Activated CD4-positive, alpha-beta T cell treated with anti-CD3 and anti-CD28 coated beads for 24 hours (primary cell): ENCODE measurements at regions not wholly inside any gene's neighbourhood (a gene's known extent, or its start where the extent isn't known, plus 50 kb on each side); places are given as distances from the start of the nearest gene placed in this dataset.

Experiments used
- DNase-seq, 2 donors: peaks; one replicate each; pipeline ENCODE4 v3.0.0-alpha.2; 2020; ENCODE audit warnings: low read depth in 2 of 2

DNA sequence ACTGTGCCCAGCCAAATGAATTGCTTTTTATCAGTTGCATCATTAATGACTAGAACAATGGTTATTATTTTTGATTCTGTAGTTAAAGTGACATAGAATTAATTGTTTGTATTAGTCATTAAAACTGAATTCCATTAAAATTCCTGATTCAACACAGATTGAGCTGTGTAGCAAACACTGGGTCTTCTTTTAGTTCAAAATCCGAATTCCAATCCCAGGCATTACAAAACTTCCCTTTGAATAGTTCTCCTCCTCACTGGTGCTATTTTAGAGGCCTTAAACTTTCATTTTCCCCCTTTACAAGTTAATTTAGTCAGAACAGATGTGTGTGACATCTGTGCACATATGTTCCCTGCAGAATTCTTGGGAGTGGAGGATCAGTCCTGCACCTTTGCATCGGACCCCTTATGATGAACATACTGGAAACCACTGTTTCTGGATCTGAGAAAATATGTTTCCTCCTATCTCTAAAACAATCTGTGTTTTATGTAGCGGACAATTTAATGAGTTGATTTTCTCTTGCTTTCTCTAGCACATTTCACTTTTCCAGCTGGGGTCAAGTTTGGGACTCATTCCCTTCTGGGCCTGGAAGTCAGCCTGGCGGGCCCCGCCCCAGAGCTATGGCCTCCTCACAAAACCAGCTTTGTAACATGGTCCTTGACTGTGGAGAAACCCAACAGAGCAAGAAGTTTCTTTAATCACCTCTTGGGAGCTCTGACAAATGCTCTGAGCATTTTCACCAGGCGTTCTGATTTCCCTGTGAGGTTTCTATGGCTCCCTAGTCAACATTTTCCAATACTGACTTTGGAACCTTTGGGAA is 87.9 kb upstream of the MAMDC2 start:
- no peak for DNase-seq

DNA sequence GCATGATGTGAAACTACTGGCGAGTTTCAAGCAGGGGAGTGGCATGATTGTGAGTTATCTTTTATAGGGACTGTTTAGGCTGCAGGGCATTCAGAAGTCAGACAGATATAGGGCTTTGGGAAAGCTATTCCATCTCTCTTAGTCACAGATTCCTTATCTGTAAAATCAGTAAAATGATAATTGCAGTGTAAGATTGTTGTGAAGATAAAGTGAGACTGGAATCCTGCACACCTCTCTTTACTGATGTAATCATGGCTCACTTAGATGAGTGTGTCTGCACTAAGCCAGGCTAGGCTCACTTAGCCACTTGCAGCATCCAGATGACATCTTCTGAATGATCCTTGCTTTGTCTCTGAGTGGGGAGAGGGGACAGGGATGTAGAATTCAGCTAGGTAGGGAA is 81.8 kb upstream of the MAMDC2 start:
- no peak for DNase-seq

DNA sequence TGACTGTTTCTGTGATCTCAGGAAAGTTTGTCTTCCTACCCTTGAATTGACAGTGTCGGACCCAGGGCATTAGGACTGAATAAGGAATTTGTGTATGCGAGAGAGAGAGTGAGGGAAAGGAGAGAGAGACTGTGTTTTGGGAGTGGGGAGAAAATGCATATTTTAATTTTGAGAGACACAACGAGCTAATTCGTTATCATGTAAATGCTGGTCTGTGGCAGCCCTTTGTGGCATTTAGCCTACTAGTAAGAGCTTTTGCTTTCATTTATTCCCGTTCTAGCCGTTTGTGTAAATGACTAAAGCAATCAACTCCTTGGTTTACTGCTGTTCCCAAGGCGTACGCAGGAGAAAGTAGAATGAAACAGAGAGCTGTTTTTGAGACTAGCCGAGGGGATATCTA is 79.8 kb upstream of the MAMDC2 start:
- no peak for DNase-seq

DNA sequence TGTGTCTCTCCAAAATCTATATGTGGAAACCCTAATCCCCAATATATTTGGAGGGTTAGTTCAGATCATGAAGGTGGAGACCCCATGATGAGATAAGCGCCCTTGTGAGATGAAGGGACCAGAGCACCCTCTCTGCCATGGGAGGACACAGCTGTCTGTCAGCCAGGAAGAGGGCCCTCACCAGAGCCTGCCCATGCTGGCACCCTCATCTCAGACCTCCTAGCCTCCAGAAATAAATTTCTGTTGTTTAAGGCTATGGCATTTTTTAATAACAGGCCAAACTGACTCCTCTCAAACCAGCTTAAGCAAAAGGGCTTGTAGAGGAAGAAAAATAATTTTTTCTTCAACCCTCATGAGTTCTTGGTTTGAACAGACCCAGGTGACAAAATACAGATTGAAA is 79.2 kb upstream of the MAMDC2 start:
- DNase-seq: no peak

DNA sequence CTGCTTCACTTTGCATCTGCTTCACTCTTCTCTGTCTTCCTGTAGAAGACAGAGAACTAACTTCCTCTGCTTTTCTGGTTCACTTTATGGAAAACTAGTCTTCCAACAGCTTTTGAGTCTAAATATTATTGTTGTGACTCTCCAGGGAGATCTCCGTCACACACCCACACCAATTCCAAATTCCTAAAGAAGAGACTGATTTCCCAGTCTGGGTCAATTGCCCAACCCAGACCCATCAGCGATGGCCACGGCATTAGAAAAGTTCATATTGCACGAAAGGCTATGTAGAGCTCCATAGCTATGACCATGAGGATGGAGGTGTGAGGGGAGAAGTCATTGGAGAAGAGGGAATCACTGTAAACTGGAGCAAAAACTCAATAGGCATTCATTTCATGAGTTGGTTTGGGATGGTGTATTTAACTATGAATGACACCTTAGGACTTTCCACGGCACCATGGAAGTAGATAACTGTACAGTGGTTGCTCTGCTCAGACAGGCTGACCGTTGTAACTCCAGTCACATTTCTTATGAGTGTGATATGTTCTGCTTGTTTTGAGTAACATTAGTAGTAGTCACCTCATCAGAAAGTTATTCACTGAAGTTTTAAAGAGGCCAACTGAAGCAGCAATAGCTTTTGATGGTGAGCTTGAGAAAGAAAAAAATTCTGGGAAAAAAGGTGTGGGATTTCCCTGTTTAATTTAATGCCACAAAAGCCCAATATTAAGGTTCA is 78.1 kb upstream of the MAMDC2 start:
- DNase-seq: no peak

DNA sequence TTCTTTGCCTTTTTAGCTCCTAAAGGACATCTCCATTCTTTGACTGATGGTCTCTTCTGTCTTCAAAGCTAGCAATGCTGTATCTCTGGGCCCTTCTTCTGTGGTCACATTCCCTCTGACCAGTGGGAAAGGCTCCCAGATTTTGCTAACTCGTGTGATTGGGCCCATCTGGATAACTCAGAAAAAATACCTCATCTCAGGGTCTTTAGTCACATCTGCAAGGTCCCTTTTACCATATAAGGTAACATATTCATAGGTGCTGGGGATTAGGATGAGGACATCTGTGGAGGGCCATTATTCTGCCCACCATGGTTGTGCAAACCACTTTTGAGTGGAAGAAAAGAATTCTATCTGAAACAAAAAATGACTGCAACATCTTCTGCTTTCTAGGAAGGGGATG is 76.3 kb upstream of the MAMDC2 start:
- no peak for DNase-seq

DNA sequence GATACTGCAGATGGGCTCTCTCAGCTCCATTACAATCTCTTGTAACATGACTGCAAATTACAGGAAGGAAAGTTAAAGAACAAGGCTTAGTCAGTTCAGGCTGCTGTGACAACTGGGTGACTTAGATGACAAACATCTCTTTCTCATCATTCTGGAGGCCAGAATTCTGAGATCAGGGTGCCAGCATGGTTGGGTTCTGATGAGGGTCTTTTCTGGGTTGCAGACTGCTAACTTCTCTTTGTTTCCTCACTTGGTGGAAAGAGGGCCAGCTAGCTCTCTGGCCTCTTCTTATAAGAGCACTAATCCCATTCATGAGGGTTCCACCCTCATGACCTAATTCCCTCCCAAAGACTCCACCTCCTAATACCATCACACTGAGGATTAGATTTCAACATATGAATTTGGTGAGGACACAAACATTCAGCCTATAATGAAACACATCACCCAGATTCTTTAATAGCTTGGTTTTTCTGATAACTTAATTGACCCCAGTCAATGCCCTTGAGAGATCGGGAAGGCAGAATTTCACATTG is 73.6 kb upstream of the MAMDC2 start:
- no peak for DNase-seq

DNA sequence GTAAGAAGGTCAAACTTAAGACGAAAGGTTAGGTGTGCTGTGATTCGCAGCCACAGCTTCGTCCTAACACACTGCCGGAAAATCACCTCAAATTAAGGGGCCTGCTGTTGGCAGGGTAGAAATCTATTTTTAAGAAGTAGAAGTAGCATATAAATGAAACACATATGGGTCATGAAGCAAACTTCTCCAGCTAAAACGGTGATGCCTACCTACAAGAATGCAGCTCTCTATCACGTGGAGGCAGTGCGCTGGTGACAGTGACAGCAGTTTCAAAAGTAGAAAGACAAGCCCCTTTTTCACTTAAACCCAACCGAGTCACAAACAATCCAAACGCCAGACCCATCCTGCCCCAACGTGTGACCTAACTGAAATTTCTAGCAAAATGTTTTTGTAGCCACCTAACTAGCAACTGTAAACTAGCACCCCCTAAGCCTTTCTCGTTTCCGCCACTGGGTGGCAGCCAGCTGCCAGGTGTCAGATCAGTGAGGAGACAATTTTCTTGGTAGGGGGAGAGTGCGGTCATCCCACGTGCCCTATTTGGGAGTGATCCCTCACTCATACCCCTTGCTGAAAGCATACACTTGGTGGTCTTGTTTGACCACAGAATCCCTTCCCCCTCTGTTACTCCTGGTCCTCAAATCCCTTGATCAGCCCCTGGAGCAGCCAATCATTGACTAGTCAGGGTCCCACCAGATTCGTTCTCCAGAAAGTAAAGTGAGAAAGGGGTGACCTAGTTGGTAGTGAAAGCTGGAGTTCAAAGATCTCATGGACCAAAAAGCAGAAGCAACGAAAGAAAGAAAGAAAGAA is 71.8 kb upstream of the MAMDC2 start:
- peak; percentile 16 to 36 for DNase-seq

DNA sequence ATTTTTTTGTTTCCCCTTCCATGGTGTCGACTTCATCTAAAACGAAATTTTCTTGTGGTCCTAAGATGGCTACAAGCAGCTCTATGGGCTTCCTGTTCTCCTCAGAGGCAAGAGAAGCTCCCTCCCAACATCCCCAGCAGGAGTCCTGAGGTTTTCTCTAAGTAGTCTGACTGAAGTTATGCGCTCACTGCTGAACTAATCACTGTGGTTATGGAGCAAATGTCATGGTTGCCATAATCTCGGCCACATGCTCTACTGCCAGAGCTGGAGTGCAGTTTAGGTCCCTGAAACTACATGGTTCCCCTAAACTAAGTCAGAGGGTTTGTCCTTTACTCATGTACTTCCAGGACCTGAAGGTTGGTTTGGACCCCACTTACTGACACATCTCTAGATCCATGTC is 68.0 kb upstream of the MAMDC2 start:
- no peak for DNase-seq

DNA sequence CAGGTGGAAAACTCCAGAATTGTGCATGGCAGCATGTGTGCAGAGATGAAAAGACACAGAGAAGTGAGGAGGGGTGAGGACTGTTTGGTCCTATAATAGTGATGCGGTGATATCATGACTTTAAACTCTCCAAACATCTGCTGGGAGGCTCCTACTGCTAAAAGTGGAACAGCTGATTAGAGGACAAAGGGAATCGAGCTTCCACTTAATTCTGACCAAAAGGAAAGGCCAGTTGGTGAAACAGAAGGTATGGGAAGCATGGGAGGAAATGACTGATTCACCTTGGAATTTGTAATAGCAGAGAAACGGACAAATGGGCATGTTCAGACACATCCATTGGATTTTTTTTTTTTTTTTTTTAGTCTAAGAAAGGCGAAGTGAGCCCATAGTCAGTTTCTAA is 67.5 kb upstream of the MAMDC2 start:
- DNase-seq: no peak

DNA sequence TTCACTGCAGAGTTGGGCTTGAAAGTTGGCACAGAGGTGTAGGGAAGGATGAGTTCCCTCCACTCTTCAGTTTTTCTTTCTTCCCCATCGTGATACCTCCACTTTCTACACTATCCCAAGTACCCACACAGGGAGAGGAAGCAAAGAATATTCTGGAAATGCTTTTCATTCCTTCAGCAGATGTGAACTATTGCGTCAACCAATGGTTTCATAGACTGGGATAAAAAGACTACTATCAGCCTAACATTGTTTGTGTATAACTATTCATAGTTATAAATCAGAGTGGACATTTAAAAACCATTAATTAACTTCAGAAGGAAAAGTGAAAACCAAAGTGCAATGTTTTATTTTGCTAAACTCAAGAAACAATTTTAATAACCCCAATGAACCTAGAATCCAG is 63.6 kb upstream of the MAMDC2 start:
- DNase-seq: no peak

DNA sequence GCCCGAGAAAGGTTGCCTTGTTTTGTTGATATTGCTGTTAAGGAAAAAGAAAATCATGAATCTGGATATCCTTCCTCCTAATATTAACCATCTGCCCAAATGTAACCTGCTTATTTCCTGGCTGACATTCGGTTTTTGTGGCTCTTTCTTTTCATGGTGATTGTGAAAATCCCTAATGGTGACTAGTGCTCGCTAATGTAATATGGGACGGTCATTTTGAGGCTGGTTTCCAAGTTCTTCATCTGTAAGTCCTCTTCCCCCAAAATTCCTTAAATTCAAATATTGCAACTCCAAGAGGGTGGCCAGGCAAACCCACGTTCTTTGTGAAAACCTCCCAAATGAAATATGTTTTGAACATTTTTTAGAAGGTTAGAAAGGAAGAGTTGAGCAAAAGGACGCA is 63.1 kb upstream of the MAMDC2 start:
- no peak for DNase-seq

DNA sequence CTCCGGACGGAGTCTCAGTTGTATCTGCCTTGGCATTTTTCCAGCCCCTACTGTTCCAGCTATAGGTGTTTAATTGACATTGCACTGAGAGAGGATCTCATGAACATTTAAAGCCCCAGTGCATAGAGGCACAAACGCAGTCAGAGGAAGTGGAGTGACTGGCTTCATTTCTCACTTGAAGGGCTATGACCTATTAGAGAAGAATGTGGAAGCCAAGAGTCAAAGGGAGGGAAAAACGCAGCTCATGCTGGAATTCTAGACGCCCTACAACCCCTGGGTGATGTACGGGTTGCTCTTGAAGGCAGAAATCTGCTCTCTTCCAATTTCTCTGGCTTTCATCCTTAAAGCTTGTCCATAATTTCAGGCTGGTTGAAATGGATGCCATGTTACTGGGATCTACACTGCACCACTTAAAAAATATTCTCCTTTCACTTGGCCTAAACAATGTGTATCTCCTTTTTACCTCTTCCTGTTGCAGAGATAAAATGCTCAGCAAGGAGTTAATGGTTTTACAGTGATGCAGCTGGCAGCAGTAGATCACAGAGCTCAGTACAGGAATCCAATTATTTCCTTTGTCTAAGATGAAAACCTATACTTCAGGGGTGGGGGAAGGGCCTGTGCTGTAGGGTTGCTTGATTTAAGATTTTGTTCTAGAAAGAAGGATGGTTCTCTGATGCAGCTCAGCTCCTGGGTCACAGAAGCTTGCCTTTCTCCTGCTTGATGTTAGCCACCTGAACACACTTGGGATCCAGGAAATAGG is 61.8 kb upstream of the MAMDC2 start:
- DNase-seq: no peak

DNA sequence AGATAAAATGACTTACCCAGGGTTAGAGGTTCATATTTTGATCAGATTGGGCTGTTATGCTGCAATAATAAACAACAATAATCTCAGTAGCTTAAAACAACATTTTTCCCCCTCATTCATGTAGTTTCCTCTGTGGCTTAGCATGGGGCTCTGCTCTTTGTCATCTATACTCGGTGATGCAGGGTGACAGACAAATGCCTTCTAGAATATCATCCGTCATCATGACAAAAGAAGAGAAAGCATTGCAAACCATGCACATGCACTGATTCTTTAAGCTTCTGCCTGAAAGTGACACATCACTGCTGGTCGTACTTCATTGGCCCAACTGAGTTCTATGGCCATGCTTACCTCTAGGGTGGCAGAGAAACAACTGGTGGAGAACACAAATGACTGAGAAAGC is 58.8 kb upstream of the MAMDC2 start:
- DNase-seq: no peak

DNA sequence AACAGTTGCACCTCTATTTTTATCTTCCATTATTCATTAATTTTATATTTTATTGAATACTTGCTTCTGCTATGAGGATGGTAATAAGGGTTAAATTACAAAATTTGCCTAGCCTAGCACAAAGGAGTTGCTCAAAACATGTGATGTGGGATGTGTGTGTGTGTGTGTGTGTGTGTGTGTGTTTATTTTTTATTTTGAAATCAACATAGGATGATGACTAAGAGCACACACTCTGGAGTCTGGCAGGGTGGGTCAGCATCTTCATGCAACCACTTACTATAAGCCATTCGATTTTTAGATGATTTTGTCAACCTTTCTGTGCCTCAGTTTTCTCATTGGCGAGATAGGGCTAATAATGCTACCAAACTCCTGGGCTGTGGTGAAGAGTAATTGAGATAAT is 57.7 kb upstream of the MAMDC2 start:
- DNase-seq: no peak

DNA sequence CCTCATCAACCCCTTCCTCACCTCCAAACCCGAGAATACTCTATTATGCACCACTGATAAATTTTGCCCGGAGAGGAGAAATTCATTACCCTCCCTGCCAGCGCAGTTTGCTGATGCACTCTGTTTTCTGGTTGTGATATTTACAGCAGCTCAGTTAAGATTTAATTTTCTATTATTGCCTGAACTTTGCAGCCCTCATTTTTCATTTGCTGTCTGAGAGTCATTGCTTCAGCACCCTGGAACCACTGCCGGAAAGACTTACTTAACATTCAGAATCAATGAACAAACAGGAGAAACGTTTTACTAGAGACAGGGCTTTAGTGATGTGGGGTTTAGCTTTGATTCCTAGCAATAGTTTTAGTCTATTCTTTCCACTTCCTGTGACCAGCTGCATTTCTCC is 56.7 kb upstream of the MAMDC2 start:
- no peak for DNase-seq

DNA sequence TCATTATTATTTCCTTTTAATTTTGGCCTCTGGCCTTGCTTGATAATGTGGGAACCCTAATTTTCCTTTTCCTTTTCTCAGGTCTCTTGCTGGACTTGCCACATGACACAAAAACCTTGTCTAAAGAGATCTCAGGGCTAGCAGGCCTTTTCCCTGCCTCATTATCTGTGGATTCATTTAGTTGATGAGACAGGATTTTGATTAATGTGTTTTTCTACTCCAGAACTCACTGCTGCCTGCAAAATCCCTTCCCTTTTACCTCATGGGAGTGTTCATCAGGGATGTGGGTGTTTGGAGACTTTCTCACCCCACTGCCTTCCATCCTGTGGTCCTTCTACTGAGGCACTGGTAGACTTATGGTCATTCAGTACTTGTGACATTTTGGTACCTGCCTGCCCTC is 56.2 kb upstream of the MAMDC2 start:
- DNase-seq: no peak

DNA sequence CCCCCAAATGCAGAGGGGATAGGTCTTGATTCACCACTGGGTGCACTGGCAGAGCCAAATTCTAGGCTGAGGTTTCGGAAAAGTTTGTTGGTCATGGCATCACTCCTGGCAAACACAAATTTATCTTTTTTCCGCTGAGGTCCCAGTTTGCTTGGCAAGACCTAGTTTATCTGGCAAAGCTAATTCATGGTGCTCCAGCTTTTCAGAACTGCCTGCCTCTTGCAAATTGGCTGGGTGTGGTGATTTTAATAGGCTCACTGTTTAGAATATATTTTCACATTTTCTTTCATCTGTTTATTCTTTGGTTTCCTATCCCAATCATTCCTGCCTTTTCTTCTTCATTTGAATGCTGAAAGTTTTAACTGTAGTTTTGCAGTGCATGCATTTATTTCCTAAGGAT is 50.5 kb upstream of the MAMDC2 start:
- no peak for DNase-seq
